ENCODE measurements at regions not wholly inside any gene's neighbourhood (a gene's known extent, or its start where the extent isn't known, plus 50 kb on each side); places are given as distances from the start of the nearest gene placed in this dataset.

- TF ChIP-seq EP300 (IDR thresholded peaks at IDR 0.05): no peak
- TF ChIP-seq CTCF (IDR thresholded peaks at IDR 0.05): no peak
- TF ChIP-seq POLR2AphosphoS5 (IDR thresholded peaks at IDR 0.05): no peak
- no peak for TF ChIP-seq POLR2A (IDR thresholded peaks at IDR 0.05)
Observed at GRCh38 chr12:131404705-131405104, 306.2 kb upstream of the SFSWAP start.
